HL-60 (cell line): ENCODE measurements at regions not wholly inside any gene's neighbourhood (a gene's known extent, or its start where the extent isn't known, plus 50 kb on each side); places are given as distances from the start of the nearest gene placed in this dataset.

Experiments
- DNase-seq, 2 experiments: peaks; one replicate each; pipeline ENCODE4 v3.0.0-alpha.2; 2010 to 2020; ENCODE audit warnings: low read depth in 1 of 2, low spot score in 1 of 2
- H3K27ac ChIP-seq: fragments of 250-450 bp; sonication (Bioruptor Pico); replicated peaks from 2 replicates; pipeline ENCODE4 v1.5.1; 2020; ENCODE audit warnings: mild to moderate bottlenecking, moderate library complexity
- H3K27me3 ChIP-seq: fragments of 250-450 bp; sonication (Bioruptor Pico); 2 replicates; pipeline ENCODE4 v1.5.1; 2021; ENCODE audit warnings: mild to moderate bottlenecking, moderate library complexity; ENCODE audit not compliant: insufficient read depth, poor library complexity, severe bottlenecking
- H3K4me3 ChIP-seq: replicated peaks from 2 replicates; pipeline ENCODE4 v1.5.1; 2011; ENCODE audit warnings: mild to moderate bottlenecking, control low read depth, low read length; ENCODE audit not compliant: insufficient read depth
- CTCF ChIP-seq: IDR thresholded peaks from one replicate; pipeline ENCODE4 v1.5.1; 2011; ENCODE audit warnings: low read length, control low read depth, inconsistent platforms; ENCODE audit not compliant: insufficient read depth
- GABPA ChIP-seq: IDR thresholded peaks from 2 replicates; pipeline ENCODE4 v1.6.1; 2012; ENCODE audit warnings: low read depth
- POLR2AphosphoS5 ChIP-seq: IDR thresholded peaks from 2 replicates; pipeline ENCODE4 v1.6.1; 2012; ENCODE audit warnings: low read depth
- REST ChIP-seq: IDR thresholded peaks from 2 replicates; pipeline ENCODE4 v1.6.1; 2012; ENCODE audit warnings: low read depth; ENCODE audit not compliant: insufficient replicate concordance
- SPI1 ChIP-seq: IDR thresholded peaks from 2 replicates; pipeline ENCODE4 v1.6.1; 2012; ENCODE audit warnings: low read depth, mild to moderate bottlenecking, borderline replicate concordance

GRCh38 chr5:116892993-116893392, 318.4 kb upstream of the SEMA6A start:
- no peak overlapping the region for H3K27ac ChIP-seq
- no peak for DNase-seq
- no peak overlapping the region for H3K4me3 ChIP-seq
- H3K27me3 ChIP-seq = no peaks in the 10 kb centered on the region
- TF ChIP-seq REST (no peak), GABPA (no peak), POLR2AphosphoS5 (no peak), CTCF (no peak), SPI1 (no peak)

GRCh38 chr5:116887104-116887503, 312.5 kb upstream of the SEMA6A start:
- no peak for DNase-seq
- no peak overlapping the region for H3K27ac ChIP-seq
- H3K27me3 ChIP-seq = no peaks in the 10 kb centered on the region
- H3K4me3 ChIP-seq = no peak overlapping the region
- TF ChIP-seq SPI1 = no peak
- TF ChIP-seq CTCF = no peak
- TF ChIP-seq REST = no peak
- no peak for TF ChIP-seq GABPA

GRCh38 chr5:116885825-116886224, 311.2 kb upstream of the SEMA6A start:
- H3K4me3 ChIP-seq = no peak overlapping the region
- TF ChIP-seq POLR2AphosphoS5 = no peak
- no peak for TF ChIP-seq SPI1
- TF ChIP-seq REST = no peak
- TF ChIP-seq CTCF = no peak
- H3K27me3 ChIP-seq = no peaks in the 10 kb centered on the region
- no peak overlapping the region for H3K27ac ChIP-seq
- DNase-seq = no peak
